ENCODE measurements at regions not wholly inside any gene's neighbourhood (a gene's known extent, or its start where the extent isn't known, plus 50 kb on each side); places are given as distances from the start of the nearest gene placed in this dataset.

DNA sequence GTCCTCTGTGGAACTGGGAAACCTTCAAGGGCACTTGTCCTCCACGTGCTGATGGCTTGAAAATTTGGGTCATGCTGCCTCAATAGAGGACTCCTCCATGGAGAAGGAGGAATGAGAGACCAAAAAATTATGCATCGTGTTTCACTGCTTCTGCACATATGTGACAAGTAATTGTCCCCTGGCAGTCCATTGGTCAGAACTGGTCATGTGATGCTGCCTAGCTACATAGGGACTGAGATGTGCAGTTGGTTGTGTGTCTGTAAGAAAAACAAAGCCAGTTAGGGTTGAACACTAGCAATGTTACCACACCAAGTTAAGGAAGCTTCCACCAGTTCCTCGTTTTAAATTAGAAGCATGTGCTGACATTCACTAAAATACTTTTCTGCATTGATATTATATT, 201.9 kb upstream of the ANKH start:
- TF ChIP-seq, protein P1, sequence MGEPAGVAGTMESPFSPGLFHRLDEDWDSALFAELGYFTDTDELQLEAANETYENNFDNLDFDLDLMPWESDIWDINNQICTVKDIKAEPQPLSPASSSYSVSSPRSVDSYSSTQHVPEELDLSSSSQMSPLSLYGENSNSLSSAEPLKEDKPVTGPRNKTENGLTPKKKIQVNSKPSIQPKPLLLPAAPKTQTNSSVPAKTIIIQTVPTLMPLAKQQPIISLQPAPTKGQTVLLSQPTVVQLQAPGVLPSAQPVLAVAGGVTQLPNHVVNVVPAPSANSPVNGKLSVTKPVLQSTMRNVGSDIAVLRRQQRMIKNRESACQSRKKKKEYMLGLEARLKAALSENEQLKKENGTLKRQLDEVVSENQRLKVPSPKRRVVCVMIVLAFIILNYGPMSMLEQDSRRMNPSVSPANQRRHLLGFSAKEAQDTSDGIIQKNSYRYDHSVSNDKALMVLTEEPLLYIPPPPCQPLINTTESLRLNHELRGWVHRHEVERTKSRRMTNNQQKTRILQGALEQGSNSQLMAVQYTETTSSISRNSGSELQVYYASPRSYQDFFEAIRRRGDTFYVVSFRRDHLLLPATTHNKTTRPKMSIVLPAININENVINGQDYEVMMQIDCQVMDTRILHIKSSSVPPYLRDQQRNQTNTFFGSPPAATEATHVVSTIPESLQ (CRISPR knock-in tag; IDR thresholded peaks at IDR 0.05), result no peak
- TF ChIP-seq, protein P2, sequence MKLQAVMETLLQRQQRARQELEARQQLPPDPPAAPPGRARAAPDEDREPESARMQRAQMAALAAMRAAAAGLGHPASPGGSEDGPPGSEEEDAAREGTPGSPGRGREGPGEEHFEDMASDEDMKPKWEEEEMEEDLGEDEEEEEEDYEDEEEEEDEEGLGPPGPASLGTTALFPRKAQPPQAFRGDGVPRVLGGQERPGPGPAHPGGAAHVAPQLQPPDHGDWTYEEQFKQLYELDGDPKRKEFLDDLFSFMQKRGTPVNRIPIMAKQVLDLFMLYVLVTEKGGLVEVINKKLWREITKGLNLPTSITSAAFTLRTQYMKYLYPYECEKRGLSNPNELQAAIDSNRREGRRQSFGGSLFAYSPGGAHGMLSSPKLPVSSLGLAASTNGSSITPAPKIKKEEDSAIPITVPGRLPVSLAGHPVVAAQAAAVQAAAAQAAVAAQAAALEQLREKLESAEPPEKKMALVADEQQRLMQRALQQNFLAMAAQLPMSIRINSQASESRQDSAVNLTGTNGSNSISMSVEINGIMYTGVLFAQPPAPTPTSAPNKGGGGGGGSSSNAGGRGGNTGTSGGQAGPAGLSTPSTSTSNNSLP (IDR thresholded peaks at IDR 0.05; ENCODE audit: borderline replicate concordance, low read depth, low read length), result no peak
- TF ChIP-seq ZNF695 (CRISPR knock-in tag; IDR thresholded peaks at IDR 0.05) (no peak), TBL1XR1 (IDR thresholded peaks at IDR 0.05; ENCODE audit: low read length in 2 of 2) (no peak), KDM1A (IDR thresholded peaks at IDR 0.05) (no peak), CEBPB (tag; IDR thresholded peaks at IDR 0.05) (no peak)
- TF ChIP-seq, protein P3, sequence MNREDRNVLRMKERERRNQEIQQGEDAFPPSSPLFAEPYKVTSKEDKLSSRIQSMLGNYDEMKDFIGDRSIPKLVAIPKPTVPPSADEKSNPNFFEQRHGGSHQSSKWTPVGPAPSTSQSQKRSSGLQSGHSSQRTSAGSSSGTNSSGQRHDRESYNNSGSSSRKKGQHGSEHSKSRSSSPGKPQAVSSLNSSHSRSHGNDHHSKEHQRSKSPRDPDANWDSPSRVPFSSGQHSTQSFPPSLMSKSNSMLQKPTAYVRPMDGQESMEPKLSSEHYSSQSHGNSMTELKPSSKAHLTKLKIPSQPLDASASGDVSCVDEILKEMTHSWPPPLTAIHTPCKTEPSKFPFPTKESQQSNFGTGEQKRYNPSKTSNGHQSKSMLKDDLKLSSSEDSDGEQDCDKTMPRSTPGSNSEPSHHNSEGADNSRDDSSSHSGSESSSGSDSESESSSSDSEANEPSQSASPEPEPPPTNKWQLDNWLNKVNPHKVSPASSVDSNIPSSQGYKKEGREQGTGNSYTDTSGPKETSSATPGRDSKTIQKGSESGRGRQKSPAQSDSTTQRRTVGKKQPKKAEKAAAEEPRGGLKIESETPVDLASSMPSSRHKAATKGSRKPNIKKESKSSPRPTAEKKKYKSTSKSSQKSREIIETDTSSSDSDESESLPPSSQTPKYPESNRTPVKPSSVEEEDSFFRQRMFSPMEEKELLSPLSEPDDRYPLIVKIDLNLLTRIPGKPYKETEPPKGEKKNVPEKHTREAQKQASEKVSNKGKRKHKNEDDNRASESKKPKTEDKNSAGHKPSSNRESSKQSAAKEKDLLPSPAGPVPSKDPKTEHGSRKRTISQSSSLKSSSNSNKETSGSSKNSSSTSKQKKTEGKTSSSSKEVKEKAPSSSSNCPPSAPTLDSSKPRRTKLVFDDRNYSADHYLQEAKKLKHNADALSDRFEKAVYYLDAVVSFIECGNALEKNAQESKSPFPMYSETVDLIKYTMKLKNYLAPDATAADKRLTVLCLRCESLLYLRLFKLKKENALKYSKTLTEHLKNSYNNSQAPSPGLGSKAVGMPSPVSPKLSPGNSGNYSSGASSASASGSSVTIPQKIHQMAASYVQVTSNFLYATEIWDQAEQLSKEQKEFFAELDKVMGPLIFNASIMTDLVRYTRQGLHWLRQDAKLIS (CRISPR knock-in tag; IDR thresholded peaks at IDR 0.05), result no peak
- TF ChIP-seq, protein P4, sequence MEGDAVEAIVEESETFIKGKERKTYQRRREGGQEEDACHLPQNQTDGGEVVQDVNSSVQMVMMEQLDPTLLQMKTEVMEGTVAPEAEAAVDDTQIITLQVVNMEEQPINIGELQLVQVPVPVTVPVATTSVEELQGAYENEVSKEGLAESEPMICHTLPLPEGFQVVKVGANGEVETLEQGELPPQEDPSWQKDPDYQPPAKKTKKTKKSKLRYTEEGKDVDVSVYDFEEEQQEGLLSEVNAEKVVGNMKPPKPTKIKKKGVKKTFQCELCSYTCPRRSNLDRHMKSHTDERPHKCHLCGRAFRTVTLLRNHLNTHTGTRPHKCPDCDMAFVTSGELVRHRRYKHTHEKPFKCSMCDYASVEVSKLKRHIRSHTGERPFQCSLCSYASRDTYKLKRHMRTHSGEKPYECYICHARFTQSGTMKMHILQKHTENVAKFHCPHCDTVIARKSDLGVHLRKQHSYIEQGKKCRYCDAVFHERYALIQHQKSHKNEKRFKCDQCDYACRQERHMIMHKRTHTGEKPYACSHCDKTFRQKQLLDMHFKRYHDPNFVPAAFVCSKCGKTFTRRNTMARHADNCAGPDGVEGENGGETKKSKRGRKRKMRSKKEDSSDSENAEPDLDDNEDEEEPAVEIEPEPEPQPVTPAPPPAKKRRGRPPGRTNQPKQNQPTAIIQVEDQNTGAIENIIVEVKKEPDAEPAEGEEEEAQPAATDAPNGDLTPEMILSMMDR (IDR thresholded peaks at IDR 0.05 in 2 of 3, conservative IDR thresholded peaks at IDR 0.05 in 1 of 3; ENCODE audit: insufficient read depth in 2 of 3, low read depth in 1 of 3, low read length in 3 of 3), result no peak
- TF ChIP-seq, protein P5, sequence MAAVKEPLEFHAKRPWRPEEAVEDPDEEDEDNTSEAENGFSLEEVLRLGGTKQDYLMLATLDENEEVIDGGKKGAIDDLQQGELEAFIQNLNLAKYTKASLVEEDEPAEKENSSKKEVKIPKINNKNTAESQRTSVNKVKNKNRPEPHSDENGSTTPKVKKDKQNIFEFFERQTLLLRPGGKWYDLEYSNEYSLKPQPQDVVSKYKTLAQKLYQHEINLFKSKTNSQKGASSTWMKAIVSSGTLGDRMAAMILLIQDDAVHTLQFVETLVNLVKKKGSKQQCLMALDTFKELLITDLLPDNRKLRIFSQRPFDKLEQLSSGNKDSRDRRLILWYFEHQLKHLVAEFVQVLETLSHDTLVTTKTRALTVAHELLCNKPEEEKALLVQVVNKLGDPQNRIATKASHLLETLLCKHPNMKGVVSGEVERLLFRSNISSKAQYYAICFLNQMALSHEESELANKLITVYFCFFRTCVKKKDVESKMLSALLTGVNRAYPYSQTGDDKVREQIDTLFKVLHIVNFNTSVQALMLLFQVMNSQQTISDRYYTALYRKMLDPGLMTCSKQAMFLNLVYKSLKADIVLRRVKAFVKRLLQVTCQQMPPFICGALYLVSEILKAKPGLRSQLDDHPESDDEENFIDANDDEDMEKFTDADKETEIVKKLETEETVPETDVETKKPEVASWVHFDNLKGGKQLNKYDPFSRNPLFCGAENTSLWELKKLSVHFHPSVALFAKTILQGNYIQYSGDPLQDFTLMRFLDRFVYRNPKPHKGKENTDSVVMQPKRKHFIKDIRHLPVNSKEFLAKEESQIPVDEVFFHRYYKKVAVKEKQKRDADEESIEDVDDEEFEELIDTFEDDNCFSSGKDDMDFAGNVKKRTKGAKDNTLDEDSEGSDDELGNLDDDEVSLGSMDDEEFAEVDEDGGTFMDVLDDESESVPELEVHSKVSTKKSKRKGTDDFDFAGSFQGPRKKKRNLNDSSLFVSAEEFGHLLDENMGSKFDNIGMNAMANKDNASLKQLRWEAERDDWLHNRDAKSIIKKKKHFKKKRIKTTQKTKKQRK (IDR thresholded peaks at IDR 0.05; ENCODE audit: borderline replicate concordance, low read depth, low read length), result no peak

All from K562 (cell line).